Fibroblast of lung (primary cell): ENCODE measurements at regions not wholly inside any gene's neighbourhood (a gene's known extent, or its start where the extent isn't known, plus 50 kb on each side); places are given as distances from the start of the nearest gene placed in this dataset.

Experiments used
- DNase-seq, 2 donors: peaks; one replicate each; pipeline versions ENCODE4 v3.0.0 to v3.0.0-alpha.2; 2010; ENCODE audit warnings: low read depth in 2 of 2
- H2AFZ ChIP-seq: 2 replicates; pipeline ENCODE4 v1.5.1; 2012; ENCODE audit warnings: low read length, control low read depth, inconsistent platforms
- H3K27ac ChIP-seq: 2 replicates; pipeline ENCODE4 v1.5.1; 2011; ENCODE audit warnings: low read length, control low read depth; ENCODE audit not compliant: insufficient read depth
- H3K27me3 ChIP-seq: 2 replicates; pipeline ENCODE4 v1.5.1; 2011; ENCODE audit warnings: mild to moderate bottlenecking, low read length; ENCODE audit not compliant: control insufficient read depth, insufficient read depth
- H3K36me3 ChIP-seq: 2 replicates; pipeline ENCODE4 v1.5.1; 2011; ENCODE audit warnings: low read length; ENCODE audit not compliant: control insufficient read depth, insufficient read depth
- H3K4me1 ChIP-seq: 2 replicates; pipeline ENCODE4 v1.5.1; 2011; ENCODE audit warnings: low read length; ENCODE audit not compliant: control insufficient read depth, insufficient read depth; ENCODE audit errors: extremely low read depth
- H3K4me2 ChIP-seq: 2 replicates; pipeline ENCODE4 v1.5.1; 2011; ENCODE audit warnings: low read length, control low read depth; ENCODE audit not compliant: insufficient read depth; ENCODE audit errors: extremely low read depth
- H3K4me3 ChIP-seq, 4 experiments: fragments of 200-600 bp in 1 of 4; sonication (generic) in 1 of 4; replicated peaks in 1 of 4; 2 replicates each; pipeline ENCODE4 v1.5.1; 2011 to 2016; ENCODE audit warnings: low read length in 4 of 4, low read depth in 3 of 4, mild to moderate bottlenecking in 3 of 4, control low read depth in 2 of 4, inconsistent platforms in 1 of 4, mixed read lengths in 1 of 4; ENCODE audit not compliant: insufficient read depth in 1 of 4; ENCODE audit errors: control extremely low read depth in 1 of 4
- H3K79me2 ChIP-seq: 2 replicates; pipeline ENCODE4 v1.5.1; 2012; ENCODE audit warnings: mild to moderate bottlenecking, low read length, inconsistent platforms; ENCODE audit not compliant: control insufficient read depth, insufficient read depth
- H3K9ac ChIP-seq: 2 replicates; pipeline ENCODE4 v1.5.1; 2011; ENCODE audit warnings: mild to moderate bottlenecking, low read length, control low read depth; ENCODE audit not compliant: insufficient read depth
- H3K9me3 ChIP-seq: 2 replicates; pipeline ENCODE4 v1.5.1; 2012; ENCODE audit warnings: low read depth, low read length; ENCODE audit not compliant: control insufficient read depth, insufficient read depth
- H4K20me1 ChIP-seq: 2 replicates; pipeline ENCODE4 v1.5.1; 2011; ENCODE audit warnings: low read length; ENCODE audit not compliant: control insufficient read depth, insufficient read depth; ENCODE audit errors: extremely low read depth
- CTCF ChIP-seq, 2 donors: IDR thresholded peaks in 1 of 2; conservative IDR thresholded peaks in 1 of 2; 1 replicate in 1 of 2; 2 replicates in 1 of 2; pipeline ENCODE4 v1.5.1; 2011 to 2012; ENCODE audit warnings: low read length in 2 of 2, control low read depth in 1 of 2, inconsistent platforms in 1 of 2, low read depth in 1 of 2, mild to moderate bottlenecking in 1 of 2
- EZH2 ChIP-seq: IDR thresholded peaks from 2 replicates; pipeline ENCODE4 v1.5.1; 2012; ENCODE audit warnings: low read length, control low read depth, mild to moderate bottlenecking; ENCODE audit errors: missing control alignments

- no peaks in the 10 kb centered on the region for H3K27me3 ChIP-seq
- no peak for DNase-seq
- TF ChIP-seq CTCF (conservative IDR thresholded peaks at IDR 0.05 in 1 of 2, IDR thresholded peaks at IDR 0.05 in 1 of 2; ENCODE audit: low read depth in 1 of 2, low read length in 2 of 2): no peak
- TF ChIP-seq EZH2: no peak
- no peaks in the 10 kb centered on the region for H3K79me2 ChIP-seq
- H3K36me3 ChIP-seq: no peaks in the 10 kb centered on the region
- H2AFZ ChIP-seq: no peak overlapping the region
- H3K27ac ChIP-seq: no peak overlapping the region
- no peaks in the 10 kb centered on the region for H4K20me1 ChIP-seq
- H3K9ac ChIP-seq: no peak overlapping the region
- H3K4me2 ChIP-seq: no peak overlapping the region
- no peak overlapping the region for H3K4me3 ChIP-seq
- peaks cover 3% of the 10 kb centered on the region for H3K4me1 ChIP-seq
- no peaks in the 10 kb centered on the region for H3K9me3 ChIP-seq
Measured at GRCh38 chr12:95416111-95416636, 57.8 kb upstream of the METAP2 start.

GRCh38 chr12:95417372-95417771 is 56.6 kb upstream of the METAP2 start:
- H3K27ac ChIP-seq: no peak overlapping the region
- no peaks in the 10 kb centered on the region for H3K27me3 ChIP-seq
- DNase-seq: peak in 1 of 2 donors; percentile 49
- H3K36me3 ChIP-seq: no peaks in the 10 kb centered on the region
- no peak overlapping the region for H3K9ac ChIP-seq
- no peak overlapping the region for H2AFZ ChIP-seq
- H3K79me2 ChIP-seq: no peaks in the 10 kb centered on the region
- H3K9me3 ChIP-seq: no peaks in the 10 kb centered on the region
- H3K4me1 ChIP-seq: peaks cover 3% of the 10 kb centered on the region
- H3K4me2 ChIP-seq: no peak overlapping the region
- H4K20me1 ChIP-seq: no peaks in the 10 kb centered on the region
- TF ChIP-seq CTCF (conservative IDR thresholded peaks at IDR 0.05 in 1 of 2, IDR thresholded peaks at IDR 0.05 in 1 of 2; ENCODE audit: low read depth in 1 of 2, low read length in 2 of 2) (no peak), EZH2 (no peak)
- no peak overlapping the region for H3K4me3 ChIP-seq

GRCh38 chr12:95418142-95418541 is 55.8 kb upstream of the METAP2 start:
- Histone ChIP-seq H2AFZ (no peak overlapping the region), H3K79me2 (no peaks in the 10 kb centered on the region), H3K27me3 (no peaks in the 10 kb centered on the region), H3K4me1 (no peaks in the 10 kb centered on the region), H3K36me3 (no peaks in the 10 kb centered on the region), H3K9ac (no peak overlapping the region), H3K4me3 (no peak overlapping the region), H3K9me3 (no peaks in the 10 kb centered on the region), H4K20me1 (no peaks in the 10 kb centered on the region), H3K4me2 (no peak overlapping the region), H3K27ac (no peak overlapping the region)
- TF ChIP-seq EZH2 (no peak), CTCF (conservative IDR thresholded peaks at IDR 0.05 in 1 of 2, IDR thresholded peaks at IDR 0.05 in 1 of 2; ENCODE audit: low read depth in 1 of 2, low read length in 2 of 2) (no peak)
- no peak for DNase-seq
